Astrocyte of the spinal cord (primary cell): ENCODE measurements at regions not wholly inside any gene's neighbourhood (a gene's known extent, or its start where the extent isn't known, plus 50 kb on each side); places are given as distances from the start of the nearest gene placed in this dataset.
"Not testable (repeated sequence)": the region's sequence is repeated elsewhere in the genome, so short reads cannot be mapped to it uniquely, and the experiment has no call there.

Source experiments
- DNase-seq: peaks from one replicate; pipeline ENCODE4 v3.0.0; 2011; ENCODE audit warnings: low read depth, low spot score
- H3K4me3 ChIP-seq: 2 replicates; pipeline ENCODE4 v1.5.1; 2011; ENCODE audit warnings: low read depth, mild to moderate bottlenecking, low read length, moderate library complexity
- CTCF ChIP-seq: IDR thresholded peaks from 2 replicates; pipeline ENCODE4 v1.5.1; 2012; ENCODE audit warnings: low read depth, mild to moderate bottlenecking, low read length, inconsistent platforms
- in situ Hi-C: cut with HindIII; loops from 2 replicates; pipeline ENCODE4 v1.10.0; 2017; ENCODE audit warnings: low sequenced_read_pairs

GRCh38 chr4:183044924-183045640 is 54.0 kb upstream of the WWC2 start:
- H3K4me3 ChIP-seq, in situ Hi-C loops, DNase-seq: not testable (repeated sequence)

- TF ChIP-seq CTCF = no peak
- no peak for DNase-seq
- in situ Hi-C loops = no loop called here
- H3K4me3 ChIP-seq = no peak overlapping the region
These were observed 60.6 kb upstream of the WWC2 start for GRCh38 chr4:183038436-183038835.

GRCh38 chr4:183035726-183036415 is 63.2 kb upstream of the WWC2 start:
- in situ Hi-C loops = no loop called here
- TF ChIP-seq CTCF = no peak
- DNase-seq = no peak

GRCh38 chr4:183035256-183035655 is 63.8 kb upstream of the WWC2 start:
- TF ChIP-seq CTCF = no peak
- in situ Hi-C loops = no loop called here
- H3K4me3 ChIP-seq = no peak overlapping the region
- no peak for DNase-seq

More at GRCh38 chr4:183035726-183036415, 63.2 kb upstream of the WWC2 start:
- H3K4me3 ChIP-seq = no peak overlapping the region

GRCh38 chr4:183030823-183031222 is 68.2 kb upstream of the WWC2 start:
- no peak overlapping the region for H3K4me3 ChIP-seq
- in situ Hi-C loops = no loop called here
- TF ChIP-seq CTCF = no peak
- no peak for DNase-seq

- in situ Hi-C loops = no loop called here
- no peak for DNase-seq
- no peak overlapping the region for H3K4me3 ChIP-seq
- no peak for TF ChIP-seq CTCF
These were observed 68.7 kb upstream of the WWC2 start for GRCh38 chr4:183030309-183030708.

- H3K4me3 ChIP-seq = no peak overlapping the region
- DNase-seq = no peak
- in situ Hi-C loops = no loop called here
- TF ChIP-seq CTCF = no peak
These were observed 69.7 kb upstream of the WWC2 start for GRCh38 chr4:183029365-183029764.
